ENCODE measurements at regions not wholly inside any gene's neighbourhood (a gene's known extent, or its start where the extent isn't known, plus 50 kb on each side); places are given as distances from the start of the nearest gene placed in this dataset.

DNA sequence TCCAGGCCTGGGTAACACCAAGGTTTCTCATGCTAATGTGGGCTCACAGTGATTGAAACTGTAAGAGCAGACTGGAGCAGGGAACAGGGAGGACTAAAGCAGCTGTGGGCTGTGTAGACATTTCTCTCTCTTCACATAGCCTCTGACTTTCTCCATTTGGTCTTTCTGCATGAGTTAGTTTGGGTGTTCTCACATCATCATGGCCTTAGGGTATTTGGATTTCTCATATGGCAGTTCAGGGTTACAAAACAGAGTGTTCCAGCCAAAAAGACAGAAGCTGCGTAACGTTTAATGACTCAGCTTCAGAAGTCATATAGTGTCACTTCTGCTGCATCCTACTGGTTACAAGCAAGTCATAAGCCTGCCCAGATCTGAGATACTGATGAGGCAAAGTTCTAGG, 52.0 kb upstream of the OSBPL8 start:
- peak overlapping the region; percentile 20; the same call in 1 of the 2 replicates for H3K9ac ChIP-seq
- TF ChIP-seq EZH2phosphoT487 (IDR thresholded peaks at IDR 0.05; ENCODE audit: insufficient read depth, low read depth) (no peak), EZH2 (IDR thresholded peaks at IDR 0.05; ENCODE audit: insufficient read depth, poor library complexity, severe bottlenecking) (no peak)
- H3K4me1 ChIP-seq (ENCODE audit: insufficient read depth) = peaks cover 14% of the 10 kb centered on the region
- no peaks in the 10 kb centered on the region for H3K9me3 ChIP-seq (ENCODE audit: low read depth)
- H3K27me3 ChIP-seq (replicated peaks; ENCODE audit: insufficient read depth) = no peaks in the 10 kb centered on the region
- WGBS, 2 experiments (ENCODE audit: low coverage in 1 of 2, low lambda C conversion rate in 2 of 2, missing lambda C conversion rate in 2 of 2) = 0% methylated on average over 2 of the region's 2 CpGs
- DNase-seq = peak; percentile 96
- no peaks in the 10 kb centered on the region for H3K36me3 ChIP-seq (ENCODE audit: low read depth)
- no peaks in the 10 kb centered on the region for H3K79me2 ChIP-seq (ENCODE audit: insufficient read depth)
- no peaks in the 10 kb centered on the region for H4K20me1 ChIP-seq (ENCODE audit: insufficient read depth)
- in situ Hi-C loops (cut with MboI) = loop anchor here (10.0 to 25.0 kb wide), 2 partner anchors 183 to 401 kb away; no protein-coding TSS in a partner anchor
- peak overlapping the region; percentile 80 for H3K27ac ChIP-seq
- H3K4me3 ChIP-seq = no peak overlapping the region
- H2AFZ ChIP-seq = peak overlapping the region; percentile 7; the same call in 1 of the 2 replicates
- no peaks in the 10 kb centered on the region for H3K9me2 ChIP-seq (ENCODE audit: insufficient read depth)
- peaks cover 14% of the 10 kb centered on the region; the same call in 1 of the 2 replicates for H3F3A ChIP-seq (ENCODE audit: insufficient read depth)
- H3K4me2 ChIP-seq (ENCODE audit: unreplicated experiment) = peak overlapping the region; percentile 56

DNA sequence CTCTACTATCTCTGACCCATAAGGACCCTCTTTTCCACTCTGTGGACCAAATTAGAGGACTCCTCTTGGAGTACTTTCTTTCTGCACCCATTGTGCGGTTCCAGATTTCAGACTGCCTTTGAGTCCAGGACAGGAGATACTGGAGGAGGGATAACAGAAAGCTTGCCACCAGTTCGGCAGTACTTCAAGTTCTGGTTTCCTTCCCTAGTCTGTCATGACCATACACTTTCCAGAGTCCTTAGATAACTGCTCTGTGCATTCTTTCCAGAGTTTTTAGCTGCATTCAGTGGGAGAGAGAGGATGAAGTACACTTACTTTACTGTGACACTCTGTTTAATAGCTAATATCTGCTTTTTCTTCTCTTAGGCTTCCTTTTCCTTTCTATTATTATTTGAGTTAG, 54.8 kb upstream of the OSBPL8 start:
- DNase-seq = no peak
- in situ Hi-C loops (cut with MboI) = loop anchor here (10.0 to 25.0 kb wide), 2 partner anchors 180 to 398 kb away; no protein-coding TSS in a partner anchor

DNA sequence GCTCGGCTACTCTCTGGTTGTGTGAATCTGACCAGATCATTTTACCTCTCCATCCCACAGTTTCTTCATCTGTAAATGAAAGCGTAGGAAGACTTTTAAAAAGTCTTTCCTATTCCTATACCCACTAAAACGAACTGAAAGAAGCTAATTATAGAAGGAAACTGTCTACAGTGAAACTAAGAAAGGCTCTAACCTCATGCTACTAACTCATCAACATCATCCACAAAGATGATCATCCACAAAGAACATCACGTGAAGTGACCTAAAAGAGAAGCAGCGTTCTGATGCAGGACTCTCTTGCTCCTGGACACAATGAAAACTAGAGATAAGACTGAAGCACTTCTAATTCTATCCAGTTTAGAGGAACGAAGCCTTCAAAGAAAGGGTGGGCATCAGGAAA, 58.5 kb upstream of the OSBPL8 start:
- Histone ChIP-seq H3K9ac (no peak overlapping the region), H3K9me3 (ENCODE audit: low read depth) (no peaks in the 10 kb centered on the region), H3K4me3 (no peak overlapping the region), H3K27ac (no peak overlapping the region), H3K4me2 (ENCODE audit: unreplicated experiment) (no peak overlapping the region), H3K9me2 (ENCODE audit: insufficient read depth) (no peaks in the 10 kb centered on the region), H3K36me3 (ENCODE audit: low read depth) (no peaks in the 10 kb centered on the region), H2AFZ (no peak overlapping the region), H3K4me1 (ENCODE audit: insufficient read depth) (no peaks in the 10 kb centered on the region), H3K27me3 (replicated peaks; ENCODE audit: insufficient read depth) (no peaks in the 10 kb centered on the region), H3F3A (ENCODE audit: insufficient read depth) (0 out of 2 replicates have a peak, but pooled peaks cover under 1% of the 10 kb centered on the region), H4K20me1 (ENCODE audit: insufficient read depth) (no peaks in the 10 kb centered on the region), H3K79me2 (ENCODE audit: insufficient read depth) (no peaks in the 10 kb centered on the region)
- 76 to 84% methylated on average over 6 of the region's 6 CpGs for WGBS, 2 experiments (ENCODE audit: low coverage in 1 of 2, low lambda C conversion rate in 2 of 2, missing lambda C conversion rate in 2 of 2)
- DNase-seq = no peak
- no peak for TF ChIP-seq EZH2phosphoT487 (IDR thresholded peaks at IDR 0.05; ENCODE audit: insufficient read depth, low read depth)
- no peak for TF ChIP-seq EZH2 (IDR thresholded peaks at IDR 0.05; ENCODE audit: insufficient read depth, poor library complexity, severe bottlenecking)
- in situ Hi-C loops (cut with MboI) = loop anchor here (10.0 to 25.0 kb wide), 2 partner anchors 177 to 394 kb away; no protein-coding TSS in a partner anchor

More for the DNA sequence above, 54.8 kb upstream of the OSBPL8 start:
- Histone ChIP-seq H3K27me3 (replicated peaks; ENCODE audit: insufficient read depth) (no peaks in the 10 kb centered on the region), H3K27ac (no peak overlapping the region), H3K79me2 (ENCODE audit: insufficient read depth) (no peaks in the 10 kb centered on the region), H3K36me3 (ENCODE audit: low read depth) (no peaks in the 10 kb centered on the region), H3K4me1 (ENCODE audit: insufficient read depth) (peaks cover 14% of the 10 kb centered on the region), H3K4me2 (ENCODE audit: unreplicated experiment) (no peak overlapping the region), H3K4me3 (no peak overlapping the region), H4K20me1 (ENCODE audit: insufficient read depth) (no peaks in the 10 kb centered on the region), H3F3A (ENCODE audit: insufficient read depth) (peaks cover 14% of the 10 kb centered on the region; the same call in 1 of the 2 replicates), H3K9me2 (ENCODE audit: insufficient read depth) (no peaks in the 10 kb centered on the region), H3K9ac (no peak overlapping the region), H2AFZ (no peak overlapping the region), H3K9me3 (ENCODE audit: low read depth) (no peaks in the 10 kb centered on the region)
- WGBS, 2 experiments (ENCODE audit: low coverage in 1 of 2, low lambda C conversion rate in 2 of 2, missing lambda C conversion rate in 2 of 2) = 91 to 94% methylated on average over 2 of the region's 2 CpGs
- no peak for TF ChIP-seq EZH2phosphoT487 (IDR thresholded peaks at IDR 0.05; ENCODE audit: insufficient read depth, low read depth)
- TF ChIP-seq EZH2 (IDR thresholded peaks at IDR 0.05; ENCODE audit: insufficient read depth, poor library complexity, severe bottlenecking) = no peak

DNA sequence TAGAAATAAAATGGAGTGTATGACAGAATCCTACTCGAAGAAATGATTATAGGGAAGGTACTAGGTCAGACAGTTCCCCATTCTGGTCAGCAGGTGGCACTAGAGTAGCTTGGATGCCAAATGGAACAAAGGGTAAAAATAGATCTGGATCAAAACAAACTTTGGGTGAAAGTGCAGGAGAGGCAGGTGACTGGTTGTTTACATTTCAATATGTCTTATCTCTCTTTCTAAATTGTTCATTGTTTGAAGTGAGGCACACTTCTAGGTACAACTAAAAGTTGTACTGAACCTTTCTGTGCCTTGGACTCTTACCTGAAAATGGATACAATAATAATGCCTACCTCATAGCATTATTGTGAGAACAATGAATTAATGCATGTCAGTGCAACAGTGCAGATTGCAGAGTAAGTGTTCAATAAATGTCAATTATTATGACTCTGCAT, 62.0 kb upstream of the OSBPL8 start:
- 0% methylated on average over 1 of the region's 1 CpG for WGBS, 2 experiments (ENCODE audit: low coverage in 1 of 2, low lambda C conversion rate in 2 of 2, missing lambda C conversion rate in 2 of 2)
- in situ Hi-C loops (cut with MboI) = loop anchor here (25.0 kb wide), 1 partner anchor 391 kb away; no protein-coding TSS in a partner anchor
- H2AFZ ChIP-seq = no peak overlapping the region
- H3K27me3 ChIP-seq (replicated peaks; ENCODE audit: insufficient read depth) = no peaks in the 10 kb centered on the region
- H3K9me2 ChIP-seq (ENCODE audit: insufficient read depth) = no peaks in the 10 kb centered on the region
- H3K9me3 ChIP-seq (ENCODE audit: low read depth) = no peaks in the 10 kb centered on the region
- H3K36me3 ChIP-seq (ENCODE audit: low read depth) = no peaks in the 10 kb centered on the region
- peaks cover 12% of the 10 kb centered on the region for H3K4me1 ChIP-seq (ENCODE audit: insufficient read depth)
- no peak for TF ChIP-seq EZH2 (IDR thresholded peaks at IDR 0.05; ENCODE audit: insufficient read depth, poor library complexity, severe bottlenecking)
- peak; percentile 62 for DNase-seq
- H4K20me1 ChIP-seq (ENCODE audit: insufficient read depth) = no peaks in the 10 kb centered on the region
- no peaks in the 10 kb centered on the region for H3K79me2 ChIP-seq (ENCODE audit: insufficient read depth)
- no peak overlapping the region for H3K4me3 ChIP-seq
- no peak overlapping the region for H3K9ac ChIP-seq
- no peak overlapping the region for H3K27ac ChIP-seq
- no peak overlapping the region for H3K4me2 ChIP-seq (ENCODE audit: unreplicated experiment)
- H3F3A ChIP-seq (ENCODE audit: insufficient read depth) = 0 out of 2 replicates have a peak, but pooled peaks cover 11% of the 10 kb centered on the region
